Immature natural killer cell (primary cell): ENCODE measurements at regions not wholly inside any gene's neighbourhood (a gene's known extent, or its start where the extent isn't known, plus 50 kb on each side); places are given as distances from the start of the nearest gene placed in this dataset.

Experiments used
- DNase-seq, 3 donors: peaks; one replicate each; pipeline ENCODE4 v3.0.0; 2022; ENCODE audit warnings: mixed read lengths in 1 of 3
- H3K27ac Mint-ChIP-seq, 6 donors: one replicate each; pipeline ENCODE4 v1.8.0; 2020; ENCODE audit warnings: mixed read lengths in 6 of 6, mild to moderate bottlenecking in 5 of 6, inconsistent platforms in 4 of 6, moderate library complexity in 3 of 6
- H3K27me3 Mint-ChIP-seq, 3 donors: one replicate each; pipeline ENCODE4 v1.8.0; 2020 to 2021; ENCODE audit warnings: low read depth in 3 of 3, mild to moderate bottlenecking in 3 of 3, mixed read lengths in 3 of 3, moderate library complexity in 3 of 3, inconsistent platforms in 1 of 3
- H3K36me3 Mint-ChIP-seq, 3 donors: one replicate each; pipeline ENCODE4 v1.8.0; 2020; ENCODE audit warnings: mixed read lengths in 3 of 3, inconsistent platforms in 2 of 3, mild to moderate bottlenecking in 2 of 3
- H3K4me1 Mint-ChIP-seq, 2 donors: one replicate each; pipeline ENCODE4 v1.8.0; 2020; ENCODE audit warnings: inconsistent platforms in 2 of 2, mild to moderate bottlenecking in 2 of 2, mixed read lengths in 2 of 2, moderate library complexity in 1 of 2
- H3K4me3 Mint-ChIP-seq, 5 donors: one replicate each; pipeline ENCODE4 v1.8.0; 2020; ENCODE audit warnings: mild to moderate bottlenecking in 5 of 5, mixed read lengths in 5 of 5, inconsistent platforms in 3 of 5, moderate library complexity in 3 of 5
- H3K9me3 Mint-ChIP-seq, 6 donors: one replicate each; pipeline ENCODE4 v1.8.0; 2020; ENCODE audit warnings: mild to moderate bottlenecking in 6 of 6, mixed read lengths in 6 of 6, inconsistent platforms in 4 of 6, moderate library complexity in 3 of 6

DNA sequence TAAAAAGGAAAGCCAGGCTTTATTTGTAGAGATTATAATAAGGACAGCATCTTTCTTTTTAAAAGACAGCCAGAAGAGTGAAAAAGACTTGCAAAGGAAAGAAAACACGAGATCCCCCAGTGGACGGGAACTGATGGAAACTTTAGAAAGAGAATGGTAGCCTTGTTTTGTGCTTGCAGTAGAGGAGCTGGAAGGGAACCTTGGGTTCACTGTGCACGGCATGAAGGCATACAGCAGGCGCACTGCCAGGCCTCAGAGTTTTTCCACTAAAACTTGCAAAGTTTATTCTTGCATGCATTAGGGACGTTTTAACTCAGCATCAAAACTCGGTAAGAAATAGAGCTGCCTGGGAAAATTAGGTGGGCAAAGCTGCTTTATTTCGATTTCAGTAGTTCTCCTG is 248.6 kb downstream of the IRX1 start:
- Mint-ChIP-seq H3K27ac (no peak overlapping the region), H3K4me3 (no peak overlapping the region), H3K9me3 (peaks cover 0 to 4% (median 0%) of the 10 kb centered on the region in 6 donors), H3K27me3 (peaks cover 0 to 6% (median 5%) of the 10 kb centered on the region in 3 donors), H3K4me1 (peaks cover 10 to 14% of the 10 kb centered on the region in 2 donors), H3K36me3 (peaks cover 0 to 3% (median 0%) of the 10 kb centered on the region in 3 donors)
- no peak for DNase-seq

DNA sequence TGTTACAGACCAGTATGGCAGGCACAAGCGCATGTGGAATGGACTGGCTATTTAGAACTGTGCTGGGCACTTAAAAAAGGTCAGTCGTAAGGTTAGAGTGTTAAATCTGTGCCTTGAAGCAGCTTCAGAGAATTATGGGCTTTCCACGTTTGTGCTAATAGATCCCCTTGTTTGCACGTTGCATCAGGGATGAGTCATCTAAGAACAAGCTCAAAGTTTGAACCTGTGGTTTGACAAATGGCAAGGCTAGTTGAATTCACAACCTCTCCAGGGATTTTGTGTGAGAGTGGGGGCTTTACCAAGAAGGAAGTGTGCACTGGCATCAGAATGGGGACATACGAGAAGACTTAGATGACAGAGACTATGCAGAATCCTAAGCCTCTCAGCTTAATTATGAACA is 249.6 kb downstream of the IRX1 start:
- H3K4me3 Mint-ChIP-seq: no peak overlapping the region
- H3K4me1 Mint-ChIP-seq: peaks cover under 1 to 4% of the 10 kb centered on the region in 2 donors
- peaks cover 0 to 3% (median 0%) of the 10 kb centered on the region in 3 donors for H3K36me3 Mint-ChIP-seq
- peaks cover 0 to 4% (median 0%) of the 10 kb centered on the region in 6 donors for H3K9me3 Mint-ChIP-seq
- peaks cover 0 to 6% (median 5%) of the 10 kb centered on the region in 3 donors for H3K27me3 Mint-ChIP-seq
- no peak overlapping the region for H3K27ac Mint-ChIP-seq
- DNase-seq: no peak

DNA sequence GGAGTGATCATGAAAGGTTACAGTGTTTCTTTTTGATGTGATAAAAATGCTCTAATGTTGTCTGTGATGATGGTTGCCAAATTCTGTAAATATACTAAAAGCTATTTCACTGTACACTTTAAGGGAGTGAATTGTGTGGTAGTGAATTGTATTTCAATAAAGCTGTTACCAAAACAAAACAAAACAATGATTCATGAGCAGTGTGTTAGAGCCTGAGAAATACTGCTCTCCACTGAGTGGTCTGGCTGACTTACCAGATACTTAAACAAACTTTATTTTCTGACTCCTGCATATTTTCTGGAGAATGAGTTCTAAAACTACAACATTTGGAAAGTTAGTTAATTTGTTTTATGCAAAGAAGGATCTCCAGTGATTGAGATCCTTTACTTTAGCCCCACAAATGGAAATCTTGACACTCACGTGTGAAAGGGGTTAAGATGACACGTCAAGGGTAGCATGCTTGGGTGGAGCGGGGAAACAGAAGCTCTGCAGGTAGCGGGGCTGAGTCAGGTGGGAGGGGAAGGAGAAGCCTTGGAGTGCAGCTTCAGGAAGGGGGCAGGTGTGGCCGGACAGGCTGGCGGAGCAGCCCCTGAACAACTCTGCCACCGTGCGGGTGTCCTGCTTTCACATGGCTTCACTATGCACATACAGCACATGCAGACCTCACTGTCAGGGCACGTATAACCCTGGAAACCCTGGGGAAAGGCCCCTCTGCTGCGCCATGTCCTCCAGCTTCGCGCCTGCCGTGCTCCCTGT is 256.7 kb downstream of the IRX1 start:
- Mint-ChIP-seq H3K36me3 (peaks cover 0 to 3% (median 0%) of the 10 kb centered on the region in 3 donors), H3K27me3 (peaks cover 0 to 3% (median 3%) of the 10 kb centered on the region in 3 donors), H3K27ac (no peak overlapping the region), H3K9me3 (no peaks in the 10 kb centered on the region), H3K4me1 (peaks cover 3 to 5% of the 10 kb centered on the region in 2 donors), H3K4me3 (no peak overlapping the region)
- DNase-seq: no peak

DNA sequence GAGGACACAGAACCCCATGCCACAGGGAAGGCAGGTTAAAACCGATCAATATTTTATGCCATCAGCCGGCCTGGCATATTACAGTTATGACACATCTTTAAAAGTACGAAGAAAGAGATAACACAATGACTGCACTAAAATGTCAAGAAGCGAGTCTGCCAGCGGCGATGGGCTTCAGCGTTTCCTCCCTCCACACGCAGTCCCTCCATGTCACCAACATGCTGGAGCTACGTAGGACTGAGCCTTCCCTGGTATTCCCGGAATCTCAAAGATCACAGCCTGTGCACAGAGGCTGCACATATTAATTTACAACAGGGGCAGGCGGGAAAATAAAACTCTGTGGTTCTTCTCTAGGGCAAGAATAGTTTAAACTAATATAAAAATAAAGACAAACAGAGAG is 257.7 kb downstream of the IRX1 start:
- Mint-ChIP-seq H3K27ac (no peak overlapping the region), H3K36me3 (no peaks in the 10 kb centered on the region), H3K4me3 (no peak overlapping the region), H3K27me3 (peaks cover 0 to 3% (median 1%) of the 10 kb centered on the region in 3 donors), H3K4me1 (peaks cover 13 to 16% of the 10 kb centered on the region in 2 donors), H3K9me3 (peaks cover 0 to 3% (median 0%) of the 10 kb centered on the region in 6 donors)
- DNase-seq: no peak

DNA sequence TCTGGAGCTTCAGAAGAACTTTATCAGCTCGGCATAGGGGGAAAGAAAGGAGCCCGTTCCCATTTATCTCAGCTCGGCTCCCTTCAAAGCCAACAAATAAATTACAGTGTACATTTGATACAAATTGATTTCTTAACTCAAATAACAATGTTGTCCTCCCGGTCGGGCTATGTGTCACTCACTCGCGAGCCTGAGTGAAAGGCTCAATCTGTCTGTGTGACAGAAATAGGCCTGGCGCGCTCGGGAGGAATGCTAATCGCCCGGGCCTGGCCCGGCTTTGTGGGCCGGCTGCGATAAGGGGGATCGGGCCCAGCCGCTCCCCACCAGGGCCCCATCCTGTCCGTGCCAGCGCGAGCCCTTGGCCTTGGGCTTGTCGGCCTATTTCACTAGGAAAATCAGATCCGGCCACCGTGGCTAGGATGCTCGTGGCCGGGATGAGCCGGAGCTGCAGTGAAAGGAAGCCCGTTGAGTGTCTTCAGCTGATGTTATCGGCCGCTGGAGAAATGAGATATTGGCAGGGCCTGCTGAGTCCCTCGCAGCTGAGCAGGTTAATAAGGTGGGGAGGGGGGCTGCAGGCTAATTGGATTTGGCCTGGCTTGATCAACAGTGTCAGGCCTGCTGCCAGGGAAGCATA is 258.7 kb downstream of the IRX1 start:
- Mint-ChIP-seq H3K27me3 (peaks cover 0 to 3% (median 1%) of the 10 kb centered on the region in 3 donors), H3K4me1 (peaks cover 17 to 23% of the 10 kb centered on the region in 2 donors), H3K36me3 (no peaks in the 10 kb centered on the region), H3K4me3 (no peak overlapping the region), H3K27ac (no peak overlapping the region), H3K9me3 (peaks cover 0 to 3% (median 0%) of the 10 kb centered on the region in 6 donors)
- no peak for DNase-seq

DNA sequence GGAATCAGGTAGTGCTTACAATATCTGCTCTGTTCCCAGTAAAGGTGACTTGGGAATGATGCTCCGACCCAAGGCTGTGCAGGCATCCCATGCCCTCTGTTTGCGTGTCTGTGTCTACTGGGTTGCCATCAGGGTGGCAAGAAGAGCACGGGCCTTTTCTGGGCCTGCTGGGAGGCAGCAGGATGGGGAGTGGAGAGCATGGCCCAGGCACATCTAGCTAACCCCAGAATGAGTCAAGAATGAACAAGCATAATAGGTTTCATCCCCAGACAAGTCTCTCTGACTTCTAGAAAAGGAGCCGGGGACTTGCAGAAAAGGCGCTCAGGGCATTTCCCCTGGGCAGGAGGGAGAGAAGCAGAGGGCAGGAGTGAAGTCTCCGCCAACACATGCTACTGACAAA is 260.4 kb downstream of the IRX1 start:
- DNase-seq: no peak
- Mint-ChIP-seq H3K27me3 (peaks cover 0 to 3% (median 0%) of the 10 kb centered on the region in 3 donors), H3K27ac (no peak overlapping the region), H3K9me3 (peaks cover 0 to 3% (median 0%) of the 10 kb centered on the region in 6 donors), H3K4me1 (peaks cover 17 to 23% of the 10 kb centered on the region in 2 donors), H3K4me3 (no peak overlapping the region), H3K36me3 (no peaks in the 10 kb centered on the region)

DNA sequence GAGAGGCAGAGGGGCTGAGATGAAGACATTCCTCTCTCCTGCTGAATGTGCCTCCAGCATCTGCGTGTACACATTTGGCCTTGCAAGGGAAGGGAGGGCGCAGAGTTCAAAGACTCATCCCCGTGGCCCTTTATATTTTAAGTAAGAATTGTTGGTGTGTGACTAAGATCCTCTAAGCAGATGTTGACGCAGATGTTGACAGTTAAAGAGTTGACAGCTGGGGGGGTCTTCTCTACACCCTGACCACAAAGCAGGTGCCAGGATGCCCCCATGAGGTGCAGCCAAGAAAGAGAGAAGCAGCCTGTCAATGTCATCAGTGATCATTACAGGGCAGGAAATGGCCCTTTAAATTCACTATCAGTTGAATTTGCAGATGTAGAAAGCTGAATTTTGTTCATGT is 262.9 kb downstream of the IRX1 start:
- Mint-ChIP-seq H3K4me3 (peak overlapping the region in 1 of 5 donors; percentile 17), H3K36me3 (no peaks in the 10 kb centered on the region), H3K27ac (peak overlapping the region in 4 of 6 donors; percentile 38 to 87 (median 76)), H3K9me3 (peaks cover 0 to 3% (median 0%) of the 10 kb centered on the region in 6 donors), H3K4me1 (peaks cover 17 to 23% of the 10 kb centered on the region in 2 donors), H3K27me3 (no peaks in the 10 kb centered on the region)
- DNase-seq: peak; percentile 36 to 46 (median 39)

DNA sequence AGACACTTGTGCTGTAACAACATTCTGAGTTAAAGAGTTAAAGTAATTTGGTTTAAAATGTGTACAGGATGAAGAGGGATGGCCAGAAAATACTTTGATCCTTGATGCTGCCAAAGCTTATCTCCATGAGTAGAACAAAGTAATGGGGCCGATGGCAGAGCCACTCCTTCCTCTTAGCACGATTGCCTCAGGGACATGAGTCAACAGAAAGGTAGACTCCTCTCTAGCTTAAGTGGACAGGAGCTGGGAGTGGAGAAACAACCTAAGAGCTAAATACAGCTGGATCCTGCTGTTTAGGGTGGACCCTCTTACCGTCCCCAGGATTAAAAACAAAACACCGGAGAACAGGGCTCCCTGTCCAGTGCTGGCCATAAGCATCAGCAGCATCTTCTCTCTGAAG is 267.3 kb downstream of the IRX1 start:
- Mint-ChIP-seq H3K36me3 (peaks cover 0 to 4% (median 0%) of the 10 kb centered on the region in 3 donors), H3K9me3 (peaks cover 0 to 2% (median 0%) of the 10 kb centered on the region in 6 donors), H3K27ac (no peak overlapping the region), H3K4me3 (no peak overlapping the region), H3K27me3 (peaks cover 0 to 2% (median 0%) of the 10 kb centered on the region in 3 donors), H3K4me1 (peaks cover 8 to 12% of the 10 kb centered on the region in 2 donors)
- no peak for DNase-seq

DNA sequence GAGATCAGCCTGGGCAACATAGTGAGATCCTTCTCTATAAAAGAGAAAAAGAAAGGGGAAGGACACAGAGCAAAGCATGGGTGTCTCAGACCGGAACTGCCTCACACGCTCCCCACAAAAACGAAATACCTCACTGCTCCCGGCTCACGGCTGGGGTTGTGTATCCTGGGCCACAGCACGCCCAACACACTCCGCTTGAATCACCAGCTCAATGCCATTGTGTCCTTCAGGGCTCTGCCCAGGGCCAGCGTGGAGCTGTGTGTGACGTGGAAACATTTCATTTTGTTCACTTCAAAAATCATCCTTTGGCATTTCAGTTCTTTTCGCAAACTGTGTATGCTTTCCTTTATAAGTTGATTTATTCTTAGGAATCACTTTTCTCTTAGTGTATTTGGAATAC is 279.5 kb downstream of the IRX1 start:
- Mint-ChIP-seq H3K27ac (no peak overlapping the region), H3K36me3 (peaks cover 0 to 8% (median 0%) of the 10 kb centered on the region in 3 donors), H3K4me3 (no peak overlapping the region), H3K27me3 (peaks cover 0 to 2% (median 0%) of the 10 kb centered on the region in 3 donors), H3K9me3 (peaks cover 0 to 10% (median 5%) of the 10 kb centered on the region in 6 donors), H3K4me1 (peaks cover 6 to 8% of the 10 kb centered on the region in 2 donors)
- no peak for DNase-seq

DNA sequence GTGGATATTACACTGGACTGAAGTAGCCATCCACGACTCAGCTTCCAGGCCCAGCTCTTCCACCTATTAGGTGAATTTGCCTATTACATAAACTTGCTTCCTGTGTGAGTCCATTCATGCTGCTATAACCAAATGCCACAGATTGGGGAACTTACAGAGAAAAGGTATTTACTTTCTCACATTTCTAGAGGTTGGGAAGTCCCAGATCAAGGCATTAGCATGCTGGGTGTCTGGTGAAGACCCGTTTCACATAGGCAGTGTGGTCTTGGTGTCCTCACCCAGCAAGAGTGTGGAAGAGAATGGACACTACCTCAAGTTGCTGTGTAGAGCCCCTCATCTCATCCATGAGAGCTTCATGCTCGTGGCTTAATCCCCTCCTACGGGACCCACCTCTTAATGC is 282.6 kb downstream of the IRX1 start:
- Mint-ChIP-seq H3K36me3 (peaks cover 0 to under 1% (median 0%) of the 10 kb centered on the region in 3 donors), H3K27ac (no peak overlapping the region), H3K27me3 (peaks cover 2 to 4% (median 2%) of the 10 kb centered on the region in 3 donors), H3K9me3 (peaks cover 0 to 5% (median 2%) of the 10 kb centered on the region in 6 donors), H3K4me3 (no peak overlapping the region), H3K4me1 (peaks cover 16 to 22% of the 10 kb centered on the region in 2 donors)
- DNase-seq: no peak

DNA sequence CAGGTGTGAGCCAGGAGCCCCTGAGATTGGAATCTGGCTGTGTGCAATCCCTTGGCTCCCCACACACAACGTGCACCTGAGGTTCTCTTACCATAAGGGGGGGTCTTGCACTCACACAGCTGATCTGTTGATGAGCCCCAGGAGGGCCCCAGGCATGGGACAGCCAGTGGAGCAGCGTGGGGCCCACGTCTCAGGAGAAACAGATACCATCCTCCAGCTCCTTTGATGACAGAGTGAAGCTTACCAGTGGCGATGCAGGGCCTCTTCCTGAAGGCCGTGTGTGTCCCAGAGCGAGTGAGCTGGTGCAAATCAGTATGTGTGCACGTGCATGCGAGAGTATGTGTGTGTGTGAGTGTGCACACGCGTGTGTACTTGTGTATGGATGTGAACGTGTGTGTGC is 287.4 kb downstream of the IRX1 start:
- no peaks in the 10 kb centered on the region for H3K36me3 Mint-ChIP-seq
- H3K27me3 Mint-ChIP-seq: peaks cover 4 to 5% (median 4%) of the 10 kb centered on the region in 3 donors
- H3K9me3 Mint-ChIP-seq: peaks cover 0 to 4% (median 0%) of the 10 kb centered on the region in 6 donors
- peak overlapping the region in 2 of 6 donors; percentile 49 to 82 for H3K27ac Mint-ChIP-seq
- H3K4me1 Mint-ChIP-seq: peaks cover 57 to 68% of the 10 kb centered on the region in 2 donors
- peak overlapping the region in 2 of 5 donors; percentile 20 to 33 for H3K4me3 Mint-ChIP-seq
- no peak for DNase-seq

DNA sequence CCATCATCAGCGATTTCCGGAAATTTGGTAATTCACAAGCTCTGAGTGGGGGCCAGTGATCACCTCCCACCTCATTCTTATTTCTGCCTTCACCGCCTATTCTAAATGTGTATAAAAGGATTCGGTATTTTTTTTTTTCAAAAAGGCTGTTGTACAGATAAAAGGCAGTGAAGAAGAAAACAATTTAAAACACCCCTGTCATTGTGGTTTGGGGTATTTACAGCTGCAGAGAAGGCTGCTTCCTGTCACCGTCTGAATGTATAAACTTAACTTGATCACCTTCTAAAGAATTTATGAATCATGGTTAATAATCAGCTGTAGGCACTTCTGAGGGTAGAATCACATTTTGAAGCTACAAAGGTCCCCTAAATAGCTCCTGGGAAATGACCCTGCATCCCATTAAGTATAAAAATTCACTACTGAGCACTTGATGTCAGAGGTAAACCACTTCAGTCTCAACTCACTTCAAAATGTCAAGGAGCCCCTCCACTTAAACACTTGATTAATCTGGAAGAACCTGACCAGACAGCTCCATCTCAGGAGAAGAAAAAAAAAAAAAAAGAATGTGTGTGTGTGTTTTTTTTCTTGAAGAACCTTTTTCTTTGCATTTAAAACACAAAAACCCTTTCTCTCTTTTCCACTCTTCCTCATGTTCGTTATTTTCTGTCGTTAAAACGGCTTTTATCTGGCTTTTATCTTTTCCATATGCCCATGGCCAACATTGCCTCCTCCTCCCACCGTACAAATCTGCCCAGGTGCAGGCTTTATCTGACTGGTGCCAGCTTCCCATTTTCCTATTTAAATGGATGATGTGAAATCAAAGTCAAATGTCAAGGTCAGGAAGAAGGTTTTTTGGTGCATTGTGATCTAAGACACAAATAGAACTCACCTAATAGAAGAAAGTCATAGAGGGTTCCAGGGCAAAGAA is 291.2 kb downstream of the IRX1 start:
- no peaks in the 10 kb centered on the region for H3K36me3 Mint-ChIP-seq
- H3K9me3 Mint-ChIP-seq: peaks cover 0 to 2% (median 0%) of the 10 kb centered on the region in 6 donors
- peak; percentile 48 to 67 (median 61) for DNase-seq
- peak overlapping the region; percentile 66 to 81 (median 77) for H3K4me3 Mint-ChIP-seq
- H3K27ac Mint-ChIP-seq: peak overlapping the region; percentile 66 to 90 (median 87)
- peaks cover 86 to 98% of the 10 kb centered on the region in 2 donors for H3K4me1 Mint-ChIP-seq
- peaks cover 1 to 5% (median 4%) of the 10 kb centered on the region in 3 donors for H3K27me3 Mint-ChIP-seq

DNA sequence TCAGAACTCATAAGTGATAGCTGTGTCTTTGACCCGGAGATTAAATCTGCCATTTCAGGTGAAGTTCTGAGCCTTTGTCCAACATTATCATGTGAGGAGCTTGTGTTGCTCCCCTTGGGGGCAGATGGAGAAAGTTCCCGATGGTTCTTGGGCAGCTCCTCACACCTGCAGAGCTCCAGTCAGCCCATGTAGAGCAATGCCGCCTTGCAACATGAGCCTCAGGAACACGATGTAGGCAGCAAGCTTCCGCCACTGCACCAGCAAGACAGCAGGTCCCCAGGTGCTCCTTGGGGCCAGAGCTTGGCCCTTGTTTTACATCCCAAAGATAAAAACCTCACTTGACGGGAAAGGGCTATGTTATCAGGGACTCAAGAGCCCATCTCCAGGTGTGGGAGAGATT is 292.7 kb downstream of the IRX1 start:
- peak overlapping the region in 2 of 5 donors; percentile 13 to 40 for H3K4me3 Mint-ChIP-seq
- peaks cover 0 to 2% (median 0%) of the 10 kb centered on the region in 6 donors for H3K9me3 Mint-ChIP-seq
- H3K36me3 Mint-ChIP-seq: peaks cover 0 to 3% (median 0%) of the 10 kb centered on the region in 3 donors
- H3K27ac Mint-ChIP-seq: peak overlapping the region in 3 of 6 donors; percentile 36 to 88 (median 46)
- peaks cover 0 to 3% (median 2%) of the 10 kb centered on the region in 3 donors for H3K27me3 Mint-ChIP-seq
- peaks cover 83 to 97% of the 10 kb centered on the region in 2 donors for H3K4me1 Mint-ChIP-seq
- no peak for DNase-seq
